HG02981 (cell line): ENCODE measurements at regions not wholly inside any gene's neighbourhood (a gene's known extent, or its start where the extent isn't known, plus 50 kb on each side); places are given as distances from the start of the nearest gene placed in this dataset.
"Not testable (repeated sequence)": the region's sequence is repeated elsewhere in the genome, so short reads cannot be mapped to it uniquely, and the experiment has no call there.

Experiments
- ATAC-seq: cut with Tn5 transposase; IDR thresholded peaks from one replicate; pipeline ENCODE4 v1.9.1; 2021; ENCODE audit warnings: mild to moderate bottlenecking, moderate library complexity; ENCODE audit not compliant: unreplicated experiment

DNA sequence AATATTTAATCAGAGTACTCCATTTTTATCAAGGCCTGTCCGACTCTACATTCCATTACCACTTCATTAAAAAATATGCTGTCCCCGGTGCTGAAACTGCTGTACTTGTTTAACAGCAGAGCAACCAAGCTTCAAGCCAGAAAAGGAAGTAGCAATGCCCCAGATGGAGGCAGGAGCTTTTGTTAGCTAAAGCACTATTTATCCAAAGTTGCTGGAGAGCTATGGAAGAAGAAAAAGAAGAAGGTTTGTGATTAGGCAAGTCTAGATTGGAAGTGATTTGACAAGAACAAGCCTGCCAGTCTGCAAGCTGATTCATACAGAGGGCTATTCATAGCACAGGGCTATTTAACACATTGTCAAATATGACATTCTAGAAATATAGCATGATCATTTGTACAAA lies 160.9 kb upstream of the SPTLC3 start:
- no peak for ATAC-seq

DNA sequence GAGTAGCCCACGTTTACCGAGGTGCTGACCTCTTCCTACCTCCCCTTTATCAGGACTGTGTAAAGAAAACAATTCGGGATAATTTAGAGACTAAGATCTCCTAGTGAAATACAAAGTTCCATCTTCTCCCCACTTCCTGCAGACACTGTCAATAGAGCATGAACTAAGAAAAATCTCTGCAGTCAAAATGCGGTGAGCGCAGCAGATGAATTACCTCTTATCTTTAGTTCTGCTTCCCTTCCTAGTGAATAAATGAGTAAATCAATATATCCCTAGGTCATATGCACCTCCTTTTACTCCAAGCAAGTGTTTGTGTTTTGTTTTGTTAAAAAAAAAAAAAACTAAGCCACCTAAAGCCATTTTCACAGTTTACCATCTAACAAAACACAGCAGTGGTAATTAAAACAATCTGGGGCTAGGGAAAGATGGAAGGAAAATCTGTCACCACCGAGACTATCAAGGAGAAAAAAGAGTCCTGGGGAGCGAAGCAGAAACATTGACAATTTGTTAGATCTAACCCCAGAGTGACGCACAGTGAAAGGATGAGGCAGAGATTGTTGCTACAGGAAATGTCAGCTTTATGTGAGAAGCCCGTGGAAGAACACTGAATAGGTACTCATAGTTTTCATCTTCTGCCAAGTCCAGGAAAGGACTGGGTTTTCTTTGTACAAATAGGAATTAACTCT lies 159.4 kb upstream of the SPTLC3 start:
- no peak for ATAC-seq

DNA sequence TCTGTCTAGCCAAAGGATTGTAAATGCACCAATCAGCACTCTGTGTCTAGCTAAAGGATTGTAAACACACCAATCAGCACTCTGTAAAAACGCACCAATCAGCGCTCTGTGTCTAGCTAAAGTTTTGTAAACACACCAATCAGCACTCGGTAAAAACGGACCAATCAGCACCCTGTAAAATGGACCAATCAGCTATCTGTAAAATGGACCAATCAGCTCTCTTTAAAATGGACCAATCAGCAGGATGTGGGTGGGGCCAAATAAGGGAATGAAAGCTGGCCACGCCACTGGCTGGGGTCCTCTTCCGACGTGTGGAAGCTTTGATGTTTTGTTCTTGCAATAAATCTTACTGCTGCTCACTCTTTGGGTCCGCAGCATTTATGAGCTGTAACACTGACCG lies 151.1 kb upstream of the SPTLC3 start:
- not testable (repeated sequence) for ATAC-seq

DNA sequence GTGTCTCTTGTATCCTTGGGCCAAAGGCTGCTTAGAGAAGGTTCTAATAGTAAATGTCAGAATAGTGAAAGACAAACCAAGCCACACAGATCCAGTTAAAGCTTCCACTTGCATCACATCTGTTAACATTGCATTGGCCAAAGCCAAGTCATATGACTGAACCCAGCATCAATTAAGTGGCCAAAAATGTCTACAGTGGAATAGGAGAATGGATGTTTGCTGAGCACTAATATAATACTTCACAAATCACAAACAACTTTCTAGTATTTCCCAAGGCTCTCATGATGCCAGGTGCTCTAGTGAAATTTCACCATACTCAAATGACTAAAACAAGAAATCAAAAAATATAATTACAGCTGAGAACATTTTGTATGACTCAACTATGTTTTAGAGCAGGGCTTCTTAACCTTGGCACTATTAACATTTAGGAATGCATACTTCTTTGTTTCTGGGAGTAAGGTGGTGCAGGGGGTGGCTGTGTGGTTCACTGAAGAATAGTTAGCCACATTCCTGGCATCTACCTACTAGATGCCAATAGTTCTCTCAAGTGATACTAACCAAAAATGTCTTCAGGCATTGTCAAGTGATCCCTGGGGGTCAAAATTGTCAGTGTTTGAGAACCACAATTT lies 148.0 kb upstream of the SPTLC3 start:
- ATAC-seq: no peak

DNA sequence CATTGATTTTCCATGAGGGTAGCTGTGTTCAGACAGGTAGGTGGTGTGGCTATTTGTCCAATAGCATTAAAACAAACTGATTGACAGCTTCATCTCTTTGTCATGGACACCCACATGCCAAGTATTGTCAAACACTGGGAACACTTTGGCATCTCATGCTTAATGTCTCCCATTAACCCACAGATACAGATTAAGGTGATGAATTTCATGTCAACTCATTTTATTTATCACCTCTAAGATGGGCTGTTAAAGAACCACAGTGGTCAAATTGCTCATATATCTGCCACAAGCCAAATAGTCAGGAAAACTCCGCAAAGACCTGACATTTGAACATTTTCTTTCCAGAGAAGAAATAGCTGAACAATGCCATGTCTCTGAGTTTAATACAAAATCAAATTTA lies 139.1 kb upstream of the SPTLC3 start:
- no peak for ATAC-seq

DNA sequence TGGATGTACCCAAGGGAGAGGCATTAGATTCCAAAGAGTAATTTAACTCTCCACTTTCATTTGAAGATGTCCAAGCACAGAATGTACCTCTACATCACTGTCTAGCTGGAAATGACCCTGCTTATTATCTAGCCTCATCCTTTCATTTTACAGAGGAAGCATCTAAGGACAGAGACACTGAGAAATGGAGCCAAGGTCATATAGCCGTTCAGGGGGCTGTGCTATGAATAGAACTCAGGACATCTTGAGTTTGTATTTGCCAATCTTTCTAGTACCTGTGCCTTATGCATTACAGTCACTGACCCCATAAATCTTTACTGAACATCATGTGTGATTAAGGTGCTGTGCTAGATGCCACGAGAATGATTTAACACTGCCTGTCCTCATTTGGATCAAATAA lies 138.2 kb upstream of the SPTLC3 start:
- ATAC-seq: no peak

DNA sequence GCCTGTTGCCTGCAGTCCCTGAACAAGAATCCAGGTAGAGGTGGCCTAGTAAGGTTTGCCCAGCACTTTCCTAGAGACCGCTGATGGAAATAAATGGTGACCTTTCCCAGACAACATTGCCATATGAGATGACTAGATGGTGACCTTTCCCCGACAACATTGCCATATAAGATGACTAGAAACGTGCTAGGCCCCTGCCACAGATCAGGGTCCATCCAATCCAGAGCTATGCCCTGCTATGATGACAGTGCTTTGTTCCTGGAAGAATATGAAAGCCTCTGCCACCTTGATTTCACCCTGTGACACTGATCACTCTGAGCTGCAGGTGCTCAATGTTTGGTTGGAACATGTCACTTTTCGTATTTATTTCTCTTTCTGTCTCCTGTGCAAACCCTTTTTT lies 133.8 kb upstream of the SPTLC3 start:
- ATAC-seq: no peak

DNA sequence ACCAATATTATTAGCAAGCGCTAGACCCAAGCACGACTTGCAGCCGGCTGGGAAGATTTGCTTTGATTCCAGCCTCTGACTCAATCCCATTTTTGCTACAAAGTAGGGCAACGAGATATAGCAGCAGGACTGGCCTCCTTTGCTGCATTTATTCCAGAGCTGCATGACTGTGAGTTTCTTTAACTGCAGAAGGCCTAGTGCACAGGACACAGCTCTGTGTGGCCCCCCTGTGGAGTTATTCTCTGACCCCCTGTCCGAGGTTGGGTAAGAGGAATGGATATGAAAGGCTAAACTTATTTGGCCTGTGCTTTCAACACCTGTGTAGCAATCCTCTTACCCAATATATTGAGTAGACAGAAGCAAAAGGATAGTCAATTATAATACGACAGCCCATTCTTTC lies 133.3 kb upstream of the SPTLC3 start:
- ATAC-seq: no peak

DNA sequence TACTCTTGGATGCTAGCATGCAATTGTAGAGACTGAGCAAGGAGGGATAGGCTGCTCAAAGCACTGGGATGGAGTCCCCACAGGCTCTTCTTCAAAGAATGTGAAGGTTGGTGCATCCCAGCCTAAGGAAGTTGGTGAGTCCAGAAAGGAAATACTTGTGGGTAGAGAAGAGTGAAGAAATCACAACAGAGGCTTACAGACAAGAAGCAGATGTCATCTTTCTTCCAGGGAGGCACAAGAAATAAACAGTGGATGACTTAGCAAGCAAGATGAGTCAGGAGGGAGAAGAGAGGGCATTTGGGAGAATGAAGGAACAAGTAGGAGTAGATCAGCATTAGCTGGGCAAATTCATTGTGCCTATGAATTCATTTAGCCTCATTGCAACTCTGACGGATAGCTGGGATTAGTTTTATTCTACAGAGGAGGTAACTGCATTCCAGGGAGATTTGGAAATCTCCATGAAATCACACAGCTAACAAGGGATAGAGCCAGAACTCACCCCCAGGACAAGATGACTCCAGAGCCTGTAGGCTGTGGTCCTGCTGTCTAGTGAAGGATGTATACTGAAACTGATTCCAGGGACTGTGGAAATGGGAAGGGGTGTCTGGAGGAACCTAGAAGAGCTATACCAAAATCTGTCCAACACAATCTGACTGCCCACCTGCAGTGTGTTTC lies 125.8 kb upstream of the SPTLC3 start:
- ATAC-seq: no peak

DNA sequence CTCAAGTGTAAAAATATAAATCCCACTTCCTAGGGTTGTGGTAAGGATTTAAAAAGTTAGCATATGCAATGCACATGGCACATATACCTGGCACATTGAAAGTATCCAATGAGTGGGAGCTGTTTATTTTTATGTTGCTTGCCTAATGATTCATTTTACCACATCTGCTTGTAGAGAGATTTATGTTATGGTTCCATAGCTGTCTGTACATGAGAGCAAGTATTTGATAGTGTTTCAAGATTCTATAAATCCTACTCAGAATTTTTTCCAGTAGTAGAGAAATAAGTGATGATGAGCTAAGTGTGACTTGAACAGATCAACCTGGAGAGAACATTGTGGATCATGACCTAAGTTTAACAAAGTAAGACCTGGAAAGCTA lies 125.3 kb upstream of the SPTLC3 start:
- no peak for ATAC-seq

DNA sequence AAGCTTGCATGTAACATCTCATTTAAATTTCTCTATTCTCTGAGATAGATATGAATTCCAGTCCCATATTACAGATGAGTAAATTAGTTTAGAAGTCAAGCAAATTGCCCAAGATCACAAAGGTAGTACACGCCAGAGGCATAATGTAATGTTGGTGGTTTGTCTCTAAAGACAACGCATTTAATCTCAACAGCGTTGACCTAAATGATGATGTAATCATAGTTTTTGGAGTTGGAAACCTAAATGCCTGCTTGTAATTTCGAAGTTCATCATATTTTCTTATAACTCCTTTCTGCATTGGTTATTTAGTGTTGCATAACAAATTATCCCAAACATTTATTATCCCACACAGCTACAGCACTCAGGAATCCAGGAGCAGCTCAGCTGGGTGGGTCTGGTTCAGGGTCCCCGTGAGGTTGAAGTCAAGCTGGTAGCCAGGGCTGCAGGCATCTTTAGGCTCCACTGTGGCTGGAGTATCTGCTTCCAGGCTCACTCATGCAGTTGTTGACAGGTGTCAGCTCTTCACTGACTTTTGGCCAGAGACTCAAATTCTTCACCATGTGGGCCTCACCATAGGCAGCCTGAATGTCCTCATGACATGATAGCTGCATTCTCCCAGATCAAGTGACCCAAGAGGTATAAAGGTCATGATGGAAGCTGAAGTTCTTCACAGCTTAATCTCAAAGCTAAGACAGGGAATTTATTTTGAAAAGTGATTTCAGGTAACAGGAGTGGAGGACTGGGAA lies 122.0 kb upstream of the SPTLC3 start:
- no peak for ATAC-seq

DNA sequence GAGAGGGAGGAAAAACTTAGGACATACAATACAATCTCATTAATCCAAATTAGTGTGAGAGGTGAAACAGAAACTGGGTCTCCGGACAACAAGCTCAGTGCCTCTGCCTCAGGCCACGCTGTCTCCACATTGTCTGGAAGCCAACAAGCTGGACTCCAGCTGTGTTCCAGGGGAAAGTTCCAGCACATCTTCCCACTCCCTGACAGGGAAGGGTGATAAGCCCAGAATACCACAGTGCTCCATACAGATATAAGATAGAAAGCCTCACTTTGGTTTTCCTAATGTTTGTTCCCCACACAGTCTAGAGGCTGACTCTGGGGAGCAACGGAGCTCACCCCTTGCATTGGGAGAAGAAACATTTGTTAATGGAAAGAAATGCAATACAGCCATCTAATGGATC lies 117.1 kb upstream of the SPTLC3 start:
- no peak for ATAC-seq

DNA sequence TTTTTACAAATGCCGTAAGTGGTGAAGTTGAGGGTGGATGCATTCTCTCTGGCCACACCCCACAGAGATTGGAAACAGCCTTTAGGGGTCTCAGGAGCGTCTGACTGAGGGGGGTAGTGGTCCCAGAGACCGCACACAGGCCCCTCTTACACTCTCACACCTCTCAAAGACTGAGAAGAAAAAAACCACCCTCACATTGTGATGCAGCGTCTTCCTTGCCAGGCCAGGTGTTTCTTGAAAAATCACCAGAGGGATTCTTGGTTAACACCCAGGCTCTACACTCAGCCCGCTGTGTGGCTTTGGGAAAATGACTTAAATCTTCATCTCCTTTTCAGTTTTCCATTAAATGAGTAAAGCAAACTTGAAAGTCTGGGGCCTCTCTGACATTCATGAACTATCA lies 115.8 kb upstream of the SPTLC3 start:
- ATAC-seq: no peak

DNA sequence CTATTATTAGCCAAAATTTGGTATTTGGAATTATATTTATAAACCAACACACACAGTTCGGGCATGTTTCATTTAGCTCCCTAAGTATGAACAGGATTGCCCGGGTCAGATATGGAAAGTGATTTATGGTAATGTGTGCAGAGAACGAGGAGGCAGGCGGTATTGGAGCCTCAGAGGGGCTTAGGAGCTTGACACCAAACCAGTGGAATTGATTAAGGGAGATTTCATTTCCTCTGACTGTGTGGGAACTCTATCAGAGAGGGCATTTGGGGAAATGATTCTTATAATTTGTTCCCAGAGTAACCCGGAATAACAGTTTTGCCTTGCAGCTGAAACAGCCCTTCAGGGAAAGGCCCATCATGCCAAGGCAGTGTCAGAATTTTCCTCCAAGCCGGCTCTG lies 115.1 kb upstream of the SPTLC3 start:
- ATAC-seq: no peak

DNA sequence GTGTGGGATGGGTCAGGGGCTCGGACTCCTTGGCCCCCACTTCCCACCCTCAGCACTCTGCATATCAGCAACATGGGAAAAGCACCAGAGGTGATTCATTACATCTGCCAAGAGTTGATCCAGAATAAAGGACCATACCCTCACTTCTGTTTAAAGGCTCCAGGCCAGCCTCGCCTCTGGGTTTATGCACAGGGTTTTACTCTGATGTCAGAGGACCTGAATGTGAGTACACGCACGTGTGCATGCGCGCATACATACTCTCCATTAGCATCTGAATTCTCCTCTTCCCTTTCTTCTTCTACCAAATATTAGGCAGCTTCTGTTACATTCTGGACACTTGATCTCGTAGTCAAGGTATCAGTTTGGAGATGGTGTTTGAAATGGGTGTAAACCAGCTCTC lies 114.7 kb upstream of the SPTLC3 start:
- ATAC-seq: no peak

DNA sequence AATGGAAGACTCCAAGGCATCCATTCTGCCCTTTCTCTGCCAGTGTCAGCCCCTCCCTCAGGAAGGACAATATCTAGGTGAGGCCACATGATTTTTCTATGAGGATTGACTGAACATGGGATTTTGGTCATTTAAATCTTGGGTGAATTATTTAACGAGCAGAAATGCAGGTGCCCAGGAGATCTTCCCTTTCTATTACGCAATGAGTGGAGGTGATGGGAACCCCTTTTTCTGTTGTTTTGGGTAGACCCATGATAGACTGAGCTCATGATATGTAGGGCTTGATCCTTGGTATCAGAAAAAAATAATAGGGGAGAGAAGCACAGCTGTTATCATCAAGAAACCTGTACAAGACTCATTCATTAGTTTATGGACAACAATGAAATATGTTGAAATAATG lies 112.6 kb upstream of the SPTLC3 start:
- no peak for ATAC-seq

DNA sequence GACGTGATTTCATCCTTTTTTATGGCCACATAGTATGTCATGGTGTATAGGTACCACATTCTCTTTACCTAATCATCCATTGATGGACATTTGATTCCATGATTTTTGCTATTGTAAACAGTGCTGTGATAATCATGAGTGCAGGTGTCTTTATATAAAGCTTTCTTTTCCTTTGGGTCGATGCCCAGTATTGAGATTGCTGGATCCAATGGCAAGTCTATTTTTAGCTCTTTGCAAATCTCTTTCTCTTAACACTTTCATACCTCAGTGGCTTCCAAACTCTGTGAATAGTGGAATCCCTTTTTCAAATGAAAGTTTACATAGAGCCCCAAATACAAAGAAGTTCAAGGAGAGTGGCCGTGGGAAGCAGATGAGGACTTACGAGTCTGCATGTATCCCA lies 105.8 kb upstream of the SPTLC3 start:
- no peak for ATAC-seq

DNA sequence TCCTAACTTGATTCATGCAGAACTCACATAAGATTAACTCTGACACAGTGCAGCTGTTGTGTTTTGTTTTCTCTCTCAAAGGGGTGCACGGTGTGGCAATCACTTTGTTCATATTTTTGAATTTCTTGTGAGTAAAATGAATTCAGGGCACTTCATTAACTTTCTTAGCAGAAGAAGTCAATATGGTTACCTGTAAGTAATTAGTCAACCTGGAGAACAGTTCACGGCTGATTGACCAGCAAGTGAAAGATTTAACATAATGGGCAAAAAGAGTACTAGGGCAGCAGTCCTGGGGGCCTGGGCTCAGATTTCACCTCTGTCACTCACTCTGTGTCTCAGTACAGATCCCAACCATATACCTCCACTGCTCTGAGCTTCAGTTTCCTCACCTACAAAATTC lies 102.4 kb upstream of the SPTLC3 start:
- no peak for ATAC-seq

DNA sequence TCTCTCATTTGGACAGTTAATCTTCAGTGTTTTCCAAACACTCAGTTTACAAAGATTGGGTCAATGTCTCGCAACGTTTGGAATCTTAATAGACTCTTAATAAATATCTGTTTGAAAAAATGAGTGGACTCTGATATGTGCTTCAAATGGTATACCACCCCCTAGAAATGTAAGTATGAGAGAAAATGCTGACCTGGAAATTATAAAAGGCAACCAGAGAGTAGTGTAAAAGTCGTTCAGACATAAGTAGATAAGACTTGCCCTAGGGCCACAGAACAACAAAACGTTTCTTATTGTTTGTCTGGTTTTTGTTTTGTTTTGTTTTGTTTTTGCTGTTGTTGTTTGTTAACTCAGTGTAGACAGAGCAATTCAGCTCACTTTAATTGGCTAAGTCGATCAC lies 97.4 kb upstream of the SPTLC3 start:
- ATAC-seq: no peak

DNA sequence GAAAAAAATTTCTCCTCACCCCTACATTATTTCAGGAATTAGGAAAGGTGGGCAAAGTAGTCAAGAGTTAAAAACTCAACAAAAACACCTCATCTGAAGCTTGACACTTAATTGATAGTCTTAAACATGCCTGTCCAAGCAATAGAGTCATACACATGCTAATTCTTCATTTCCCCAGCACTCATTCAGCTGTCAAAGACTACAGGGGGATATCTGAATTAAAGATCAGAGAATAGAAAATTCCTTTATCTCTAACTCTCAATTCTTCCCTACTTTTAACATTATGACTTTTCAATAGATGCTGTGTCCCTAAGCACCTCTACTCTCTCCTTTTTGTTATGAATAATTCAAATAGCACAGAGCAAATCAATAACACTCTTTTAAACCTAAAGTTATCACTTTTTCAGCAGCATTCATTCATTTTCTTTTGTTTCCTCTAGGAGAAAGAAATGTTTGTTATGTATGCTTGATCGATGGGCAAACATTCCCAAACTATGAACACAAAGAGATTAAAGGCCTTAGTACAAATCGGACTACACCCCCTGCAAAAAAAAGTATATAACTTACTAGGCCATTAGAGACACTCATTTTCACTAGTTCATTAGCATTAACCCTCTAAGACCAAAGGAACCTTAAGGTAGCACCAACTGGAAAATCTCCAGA lies 94.9 kb upstream of the SPTLC3 start:
- ATAC-seq: no peak

DNA sequence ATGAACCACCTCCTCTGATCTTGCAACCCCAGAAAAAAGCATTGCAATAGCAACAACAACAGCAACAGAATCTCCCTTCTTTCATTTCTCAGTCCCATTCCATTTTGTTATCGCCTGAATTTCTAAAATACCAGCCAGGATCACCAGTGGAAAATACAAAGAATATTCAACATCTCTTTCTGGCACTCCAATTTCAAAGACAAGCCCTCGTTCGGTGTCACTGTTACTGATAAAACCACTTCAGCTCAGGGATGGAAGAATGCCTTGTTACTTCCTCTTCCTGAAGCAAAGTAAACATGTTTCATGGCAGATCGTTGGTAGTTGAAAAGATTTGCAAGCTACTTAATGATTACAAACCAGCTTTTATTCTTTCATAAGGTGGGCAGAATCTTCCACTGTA lies 94.0 kb upstream of the SPTLC3 start:
- ATAC-seq: no peak
